ENCODE measurements at regions not wholly inside any gene's neighbourhood (a gene's known extent, or its start where the extent isn't known, plus 50 kb on each side); places are given as distances from the start of the nearest gene placed in this dataset.

GRCh38 chr18:59966913-59967312 is 67.1 kb downstream of the PMAIP1 start:
- TF ChIP-seq CTCF (IDR thresholded peaks at IDR 0.05) (no peak), POLR2A (IDR thresholded peaks at IDR 0.05) (no peak)

Measured in lower leg skin (tissue), 3 donors.